IMR-90 (cell line): ENCODE measurements at regions not wholly inside any gene's neighbourhood (a gene's known extent, or its start where the extent isn't known, plus 50 kb on each side); places are given as distances from the start of the nearest gene placed in this dataset.

ENCODE experiments used
- BHLHE40 ChIP-seq: fragments of 150-350 bp; IDR thresholded peaks from 2 replicates; pipeline ENCODE4 v1.6.1; 2016; ENCODE audit warnings: mild to moderate bottlenecking, low read depth, low read length
- CEBPB ChIP-seq: IDR thresholded peaks from 2 replicates; pipeline ENCODE4 v1.6.1; 2012; ENCODE audit warnings: low read depth, low read length, improper control_type of control experiment
- CHD1 ChIP-seq: IDR thresholded peaks from 2 replicates; pipeline ENCODE4 v1.6.1; 2012; ENCODE audit warnings: low read depth, low read length, improper control_type of control experiment
- ELK1 ChIP-seq: fragments of 150-350 bp; IDR thresholded peaks from 2 replicates; pipeline ENCODE4 v1.6.1; 2016; ENCODE audit warnings: low read depth, mild to moderate bottlenecking, low read length, moderate library complexity, borderline replicate concordance
- FOS ChIP-seq: fragments of 150-350 bp; IDR thresholded peaks from 2 replicates; pipeline ENCODE4 v1.6.1; 2016; ENCODE audit warnings: low read depth, low read length
- MAFK ChIP-seq: IDR thresholded peaks from 2 replicates; pipeline ENCODE4 v1.6.1; 2012; ENCODE audit warnings: low read depth, low read length, improper control_type of control experiment
- MAZ ChIP-seq: IDR thresholded peaks from 2 replicates; pipeline ENCODE4 v1.6.1; 2012; ENCODE audit warnings: low read depth, mild to moderate bottlenecking, low read length, improper control_type of control experiment, moderate library complexity, borderline replicate concordance
- MXI1 ChIP-seq: IDR thresholded peaks from 2 replicates; pipeline ENCODE4 v1.6.1; 2012; ENCODE audit warnings: low read depth, mild to moderate bottlenecking, low read length, moderate library complexity, borderline replicate concordance
- POLR2A ChIP-seq: IDR thresholded peaks from 2 replicates; pipeline ENCODE4 v1.6.1; 2012; ENCODE audit warnings: mild to moderate bottlenecking, low read depth, low read length
- RAD21 ChIP-seq: IDR thresholded peaks from 2 replicates; pipeline ENCODE4 v1.6.1; 2012; ENCODE audit warnings: low read length, improper control_type of control experiment
- RFX5 ChIP-seq: IDR thresholded peaks from 2 replicates; pipeline ENCODE4 v1.8.0; 2012; ENCODE audit warnings: low read depth, mild to moderate bottlenecking, low read length, moderate library complexity
- SMC3 ChIP-seq: fragments of 150-350 bp; IDR thresholded peaks from 2 replicates; pipeline ENCODE4 v1.6.1; 2016; ENCODE audit warnings: low read depth, mild to moderate bottlenecking, antibody characterized with exemption, low read length, moderate library complexity
- USF2 ChIP-seq: fragments of 150-350 bp; IDR thresholded peaks from 2 replicates; pipeline ENCODE4 v1.6.1; 2017; ENCODE audit warnings: mild to moderate bottlenecking, antibody characterized with exemption, low read length, low read depth
- TF ChIP-seq, protein P1 (sequence below): conservative IDR thresholded peaks from 2 replicates; pipeline ENCODE4 v1.5.1; 2012; ENCODE audit warnings: mild to moderate bottlenecking, low read depth, low read length, improper control_type of control experiment

DNA sequence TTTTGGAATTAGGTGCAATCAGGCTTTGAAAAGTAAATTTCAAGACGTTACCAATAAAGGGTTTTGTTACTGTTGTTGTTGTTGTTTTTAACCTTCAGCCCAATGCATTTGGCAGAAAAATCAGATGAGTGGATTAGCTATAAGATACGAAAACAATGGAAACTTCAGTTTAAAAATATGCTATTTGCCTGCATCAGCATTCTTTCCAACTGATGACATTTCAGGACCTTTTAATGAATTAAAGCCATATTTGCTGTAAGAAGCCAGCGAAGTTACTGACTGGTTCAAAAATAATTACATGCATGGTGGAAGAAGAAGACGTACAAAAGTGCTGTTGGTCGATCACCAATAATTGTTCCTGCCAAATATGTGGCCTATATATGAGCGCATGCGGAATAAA lies 639.3 kb upstream of the SOX11 start:
- TF ChIP-seq ELK1 (no peak), SMC3 (no peak), CEBPB (no peak), MXI1 (no peak), BHLHE40 (no peak), RFX5 (no peak), MAFK (peak; percentile 38; the same call in 1 of the 2 replicates), POLR2A (no peak), CHD1 (no peak), FOS (no peak), RAD21 (no peak), USF2 (no peak), MAZ (no peak)
- TF ChIP-seq, protein P1, sequence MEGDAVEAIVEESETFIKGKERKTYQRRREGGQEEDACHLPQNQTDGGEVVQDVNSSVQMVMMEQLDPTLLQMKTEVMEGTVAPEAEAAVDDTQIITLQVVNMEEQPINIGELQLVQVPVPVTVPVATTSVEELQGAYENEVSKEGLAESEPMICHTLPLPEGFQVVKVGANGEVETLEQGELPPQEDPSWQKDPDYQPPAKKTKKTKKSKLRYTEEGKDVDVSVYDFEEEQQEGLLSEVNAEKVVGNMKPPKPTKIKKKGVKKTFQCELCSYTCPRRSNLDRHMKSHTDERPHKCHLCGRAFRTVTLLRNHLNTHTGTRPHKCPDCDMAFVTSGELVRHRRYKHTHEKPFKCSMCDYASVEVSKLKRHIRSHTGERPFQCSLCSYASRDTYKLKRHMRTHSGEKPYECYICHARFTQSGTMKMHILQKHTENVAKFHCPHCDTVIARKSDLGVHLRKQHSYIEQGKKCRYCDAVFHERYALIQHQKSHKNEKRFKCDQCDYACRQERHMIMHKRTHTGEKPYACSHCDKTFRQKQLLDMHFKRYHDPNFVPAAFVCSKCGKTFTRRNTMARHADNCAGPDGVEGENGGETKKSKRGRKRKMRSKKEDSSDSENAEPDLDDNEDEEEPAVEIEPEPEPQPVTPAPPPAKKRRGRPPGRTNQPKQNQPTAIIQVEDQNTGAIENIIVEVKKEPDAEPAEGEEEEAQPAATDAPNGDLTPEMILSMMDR, result no peak
